Vagina (tissue), 2 donors: ENCODE measurements at regions not wholly inside any gene's neighbourhood (a gene's known extent, or its start where the extent isn't known, plus 50 kb on each side); places are given as distances from the start of the nearest gene placed in this dataset.

Experiments
- DNase-seq, 2 donors: peaks; one replicate each; pipeline ENCODE4 v3.0.0-alpha.2; 2017; ENCODE audit errors: extremely low spot score in 2 of 2
- H3K27ac ChIP-seq: fragments of 200-600 bp; sonication (generic); one replicate; pipeline ENCODE4 v1.5.1; 2019
- H3K27me3 ChIP-seq: fragments of 200-600 bp; sonication (generic); one replicate; pipeline ENCODE4 v1.5.1; 2019
- H3K36me3 ChIP-seq, 2 donors: fragments of 200-600 bp; sonication (generic); one replicate each; pipeline ENCODE4 v1.5.1; 2017 to 2019
- H3K4me1 ChIP-seq: fragments of 200-600 bp; sonication (generic); one replicate; pipeline ENCODE4 v1.5.1; 2019
- H3K4me3 ChIP-seq, 2 donors: fragments of 200-600 bp; sonication (generic); 1 replicate in 1 of 2; 2 replicates in 1 of 2; pipeline ENCODE4 v1.5.1; 2016 to 2019
- H3K9me3 ChIP-seq: fragments of 200-600 bp; sonication (generic); one replicate; pipeline ENCODE4 v1.5.1; 2019
- POLR2A ChIP-seq, 2 donors: fragments of 450-650 bp; IDR thresholded peaks; one replicate each; pipeline ENCODE4 v1.6.1; 2017; ENCODE audit warnings: antibody characterized with exemption in 2 of 2, mild to moderate bottlenecking in 2 of 2, moderate library complexity in 2 of 2
- POLR2AphosphoS5 ChIP-seq, 2 donors: sonication (generic); formaldehyde crosslinking; IDR thresholded peaks; one replicate each; pipeline ENCODE4 v1.9.0; 2017; ENCODE audit warnings: antibody characterized with exemption in 2 of 2, mild to moderate bottlenecking in 2 of 2, low read depth in 1 of 2; ENCODE audit not compliant: insufficient read depth in 1 of 2
- intact Hi-C: fragments of 100-400 bp; cut with DNase I; formaldehyde crosslinking; loops from one replicate; pipeline ENCODE4 v1.15.1; 2023
- TF ChIP-seq, protein P1 (sequence below), 3 experiments: fragments of 450-650 bp in 2 of 3; fragments of 200-600 bp in 1 of 3; sonication (generic) in 1 of 3; IDR thresholded peaks; one replicate each; pipeline ENCODE4 v1.5.1; 2017 to 2019; ENCODE audit warnings: antibody characterized with exemption in 3 of 3, mild to moderate bottlenecking in 2 of 3, moderate library complexity in 2 of 3

DNA sequence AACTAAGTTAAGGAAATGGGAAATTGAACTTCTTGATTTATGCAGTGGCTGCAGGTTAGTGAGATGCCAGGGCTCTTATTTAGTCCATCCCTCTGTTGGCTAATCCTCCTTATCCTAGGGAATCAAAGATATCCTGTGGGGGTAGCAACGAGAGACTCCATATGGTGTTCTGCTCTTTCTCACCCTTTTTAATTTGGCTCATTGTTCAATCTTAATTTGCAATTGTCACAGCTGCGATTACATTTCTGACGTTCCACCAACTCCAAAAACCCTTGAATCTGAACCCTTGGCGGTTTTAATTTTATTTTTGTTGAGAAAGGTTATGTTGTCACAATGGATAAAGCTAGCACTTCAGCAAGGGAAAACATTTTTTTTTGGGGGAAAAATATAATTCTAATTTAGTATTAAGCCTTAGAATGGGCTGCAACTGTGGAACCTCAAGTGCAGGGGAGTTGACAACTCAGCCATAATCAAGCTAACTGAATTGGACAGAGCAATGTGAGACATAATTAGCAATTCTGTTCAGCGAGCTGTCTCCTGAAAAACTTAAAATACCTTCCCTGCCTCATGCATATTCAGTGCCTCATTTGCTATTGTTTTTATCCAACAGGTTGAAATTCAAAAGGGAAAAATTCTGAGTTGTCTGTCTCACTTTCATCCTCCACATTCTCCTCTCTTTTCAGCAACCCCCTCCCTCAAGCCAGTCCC, 91.3 kb downstream of the MAT2B start:
- no peaks in the 10 kb centered on the region for H3K4me1 ChIP-seq
- no peaks in the 10 kb centered on the region for H3K36me3 ChIP-seq
- no peaks in the 10 kb centered on the region for H3K27me3 ChIP-seq
- H3K4me3 ChIP-seq: no peak overlapping the region
- intact Hi-C loops: no loop called here
- no peak overlapping the region for H3K27ac ChIP-seq
- no peaks in the 10 kb centered on the region for H3K9me3 ChIP-seq
- TF ChIP-seq, protein P1, sequence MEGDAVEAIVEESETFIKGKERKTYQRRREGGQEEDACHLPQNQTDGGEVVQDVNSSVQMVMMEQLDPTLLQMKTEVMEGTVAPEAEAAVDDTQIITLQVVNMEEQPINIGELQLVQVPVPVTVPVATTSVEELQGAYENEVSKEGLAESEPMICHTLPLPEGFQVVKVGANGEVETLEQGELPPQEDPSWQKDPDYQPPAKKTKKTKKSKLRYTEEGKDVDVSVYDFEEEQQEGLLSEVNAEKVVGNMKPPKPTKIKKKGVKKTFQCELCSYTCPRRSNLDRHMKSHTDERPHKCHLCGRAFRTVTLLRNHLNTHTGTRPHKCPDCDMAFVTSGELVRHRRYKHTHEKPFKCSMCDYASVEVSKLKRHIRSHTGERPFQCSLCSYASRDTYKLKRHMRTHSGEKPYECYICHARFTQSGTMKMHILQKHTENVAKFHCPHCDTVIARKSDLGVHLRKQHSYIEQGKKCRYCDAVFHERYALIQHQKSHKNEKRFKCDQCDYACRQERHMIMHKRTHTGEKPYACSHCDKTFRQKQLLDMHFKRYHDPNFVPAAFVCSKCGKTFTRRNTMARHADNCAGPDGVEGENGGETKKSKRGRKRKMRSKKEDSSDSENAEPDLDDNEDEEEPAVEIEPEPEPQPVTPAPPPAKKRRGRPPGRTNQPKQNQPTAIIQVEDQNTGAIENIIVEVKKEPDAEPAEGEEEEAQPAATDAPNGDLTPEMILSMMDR (IDR thresholded peaks at IDR 0.05): no peak
- TF ChIP-seq POLR2A (IDR thresholded peaks at IDR 0.05) (no peak), POLR2AphosphoS5 (IDR thresholded peaks at IDR 0.05; ENCODE audit: insufficient read depth in 1 of 2, low read depth in 1 of 2) (no peak)
- DNase-seq: no peak

DNA sequence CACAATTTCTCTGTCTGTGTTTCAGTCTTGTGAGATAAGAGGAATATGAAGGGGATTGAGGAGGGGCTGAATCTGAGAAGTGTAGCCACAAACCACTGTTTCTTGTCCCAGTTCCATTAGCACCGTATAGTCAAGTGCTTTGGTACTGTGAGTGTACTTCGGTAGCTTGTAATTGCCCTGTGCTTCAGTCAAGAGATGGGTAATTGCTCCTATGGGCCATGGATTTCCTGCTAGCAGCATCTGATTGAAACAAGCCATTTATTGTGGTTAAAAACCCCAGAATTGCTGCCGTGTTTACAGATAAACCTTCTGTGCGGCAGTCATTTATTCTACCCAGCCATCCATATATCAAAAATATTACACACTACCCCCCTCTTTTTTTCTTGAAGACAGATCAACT, 98.6 kb downstream of the MAT2B start:
- Histone ChIP-seq H3K4me3 (no peak overlapping the region), H3K36me3 (no peaks in the 10 kb centered on the region), H3K9me3 (no peaks in the 10 kb centered on the region), H3K4me1 (no peaks in the 10 kb centered on the region), H3K27me3 (no peaks in the 10 kb centered on the region), H3K27ac (no peak overlapping the region)
- intact Hi-C loops: no loop called here
- TF ChIP-seq POLR2A (IDR thresholded peaks at IDR 0.05) (no peak), POLR2AphosphoS5 (IDR thresholded peaks at IDR 0.05; ENCODE audit: insufficient read depth in 1 of 2, low read depth in 1 of 2) (no peak)
- TF ChIP-seq, protein P1 (IDR thresholded peaks at IDR 0.05): no peak
- DNase-seq: no peak

DNA sequence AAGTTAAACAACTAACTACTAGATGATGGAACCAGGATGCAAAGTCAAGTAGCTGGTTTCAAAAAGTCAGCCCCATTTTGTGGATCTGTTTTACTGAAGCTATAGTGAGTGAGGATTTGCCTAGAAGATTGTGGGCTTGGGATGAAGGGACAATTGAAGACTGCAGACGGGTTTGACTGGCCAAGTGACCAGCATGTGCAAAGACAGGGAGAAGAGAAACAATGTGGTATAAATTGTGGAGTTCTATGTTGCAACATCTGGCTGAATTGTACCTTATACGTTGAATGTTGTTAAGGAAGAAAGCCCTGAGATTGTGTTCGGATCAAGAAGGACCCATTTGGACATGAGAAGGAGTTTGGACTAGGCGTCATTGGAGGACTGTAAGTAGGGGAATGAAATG, 101.8 kb downstream of the MAT2B start:
- intact Hi-C loops: no loop called here
- DNase-seq: no peak
- Histone ChIP-seq H3K27ac (no peak overlapping the region), H3K4me1 (no peaks in the 10 kb centered on the region), H3K27me3 (no peaks in the 10 kb centered on the region), H3K9me3 (no peaks in the 10 kb centered on the region), H3K36me3 (no peaks in the 10 kb centered on the region), H3K4me3 (no peak overlapping the region)
- TF ChIP-seq POLR2A (IDR thresholded peaks at IDR 0.05): no peak
- TF ChIP-seq POLR2AphosphoS5 (IDR thresholded peaks at IDR 0.05; ENCODE audit: insufficient read depth in 1 of 2, low read depth in 1 of 2): no peak
- TF ChIP-seq, protein P1 (IDR thresholded peaks at IDR 0.05): no peak

DNA sequence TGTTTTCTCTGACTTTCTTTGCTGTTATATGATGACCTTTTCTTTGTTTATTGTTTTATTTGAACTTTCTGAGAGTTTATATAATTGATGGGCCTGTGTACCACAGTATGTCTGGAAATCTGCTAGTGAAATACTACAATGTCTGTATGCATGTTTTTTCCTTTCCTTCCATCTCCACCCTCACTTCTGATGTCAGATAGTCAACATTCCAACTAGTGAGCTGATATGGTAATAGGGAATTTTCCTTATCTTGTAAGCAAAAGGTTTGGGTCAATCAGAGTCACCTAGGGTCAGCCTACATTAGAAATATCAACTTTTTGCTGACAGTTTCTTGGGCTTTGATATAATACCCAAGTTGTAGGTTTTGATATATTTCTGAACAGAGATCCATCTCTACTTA, 103.2 kb downstream of the MAT2B start:
- no peaks in the 10 kb centered on the region for H3K9me3 ChIP-seq
- H3K4me1 ChIP-seq: no peaks in the 10 kb centered on the region
- intact Hi-C loops: no loop called here
- H3K27me3 ChIP-seq: no peaks in the 10 kb centered on the region
- no peak overlapping the region for H3K27ac ChIP-seq
- no peak overlapping the region for H3K4me3 ChIP-seq
- TF ChIP-seq POLR2A (IDR thresholded peaks at IDR 0.05): no peak
- TF ChIP-seq, protein P1 (IDR thresholded peaks at IDR 0.05): no peak
- no peak for TF ChIP-seq POLR2AphosphoS5 (IDR thresholded peaks at IDR 0.05; ENCODE audit: insufficient read depth in 1 of 2, low read depth in 1 of 2)
- H3K36me3 ChIP-seq: no peaks in the 10 kb centered on the region
- DNase-seq: no peak

DNA sequence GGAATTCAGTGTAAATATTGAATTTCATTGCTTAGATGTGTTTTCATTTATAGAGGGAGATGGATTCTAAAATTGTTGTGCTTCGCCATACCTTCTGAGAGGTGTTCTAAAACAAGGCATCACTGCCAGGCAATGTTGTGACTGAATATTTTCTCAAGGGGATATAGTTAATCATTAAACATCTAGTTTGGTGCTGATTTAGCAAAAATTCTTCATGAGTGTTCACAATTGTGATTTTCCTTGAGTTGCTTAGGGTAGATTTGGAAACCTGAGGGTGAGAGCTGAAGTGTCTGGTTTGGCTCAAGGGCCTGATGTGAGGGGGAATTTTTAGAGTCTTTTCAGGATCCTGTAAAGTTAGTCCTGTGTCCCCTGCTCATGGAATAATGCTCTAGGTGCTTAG, 104.5 kb downstream of the MAT2B start:
- H3K9me3 ChIP-seq: no peaks in the 10 kb centered on the region
- no peak overlapping the region for H3K4me3 ChIP-seq
- H3K36me3 ChIP-seq: no peaks in the 10 kb centered on the region
- no peaks in the 10 kb centered on the region for H3K4me1 ChIP-seq
- no peaks in the 10 kb centered on the region for H3K27me3 ChIP-seq
- intact Hi-C loops: no loop called here
- DNase-seq: no peak
- H3K27ac ChIP-seq: no peak overlapping the region
- TF ChIP-seq, protein P1 (IDR thresholded peaks at IDR 0.05): no peak
- TF ChIP-seq POLR2AphosphoS5 (IDR thresholded peaks at IDR 0.05; ENCODE audit: insufficient read depth in 1 of 2, low read depth in 1 of 2) (no peak), POLR2A (IDR thresholded peaks at IDR 0.05) (no peak)
